Fibroblast of villous mesenchyme (primary cell): ENCODE measurements at regions not wholly inside any gene's neighbourhood (a gene's known extent, or its start where the extent isn't known, plus 50 kb on each side); places are given as distances from the start of the nearest gene placed in this dataset.

ENCODE experiments used
- DNase-seq: peaks from one replicate; pipeline ENCODE4 v3.0.0-alpha.2; 2010; ENCODE audit warnings: low read depth
- H3K4me3 ChIP-seq: 2 replicates; pipeline ENCODE4 v1.5.1; 2011; ENCODE audit warnings: low read depth, mild to moderate bottlenecking, low read length
- TF ChIP-seq, protein P1 (sequence below): IDR thresholded peaks from 2 replicates; pipeline ENCODE4 v1.5.1; 2012; ENCODE audit warnings: low read depth, mild to moderate bottlenecking, low read length; ENCODE audit not compliant: insufficient read depth

GRCh38 chr11:13140873-13141655, 131.9 kb downstream of the RASSF10 start:
- DNase-seq: no peak
- no peak overlapping the region for H3K4me3 ChIP-seq
- TF ChIP-seq, protein P1, sequence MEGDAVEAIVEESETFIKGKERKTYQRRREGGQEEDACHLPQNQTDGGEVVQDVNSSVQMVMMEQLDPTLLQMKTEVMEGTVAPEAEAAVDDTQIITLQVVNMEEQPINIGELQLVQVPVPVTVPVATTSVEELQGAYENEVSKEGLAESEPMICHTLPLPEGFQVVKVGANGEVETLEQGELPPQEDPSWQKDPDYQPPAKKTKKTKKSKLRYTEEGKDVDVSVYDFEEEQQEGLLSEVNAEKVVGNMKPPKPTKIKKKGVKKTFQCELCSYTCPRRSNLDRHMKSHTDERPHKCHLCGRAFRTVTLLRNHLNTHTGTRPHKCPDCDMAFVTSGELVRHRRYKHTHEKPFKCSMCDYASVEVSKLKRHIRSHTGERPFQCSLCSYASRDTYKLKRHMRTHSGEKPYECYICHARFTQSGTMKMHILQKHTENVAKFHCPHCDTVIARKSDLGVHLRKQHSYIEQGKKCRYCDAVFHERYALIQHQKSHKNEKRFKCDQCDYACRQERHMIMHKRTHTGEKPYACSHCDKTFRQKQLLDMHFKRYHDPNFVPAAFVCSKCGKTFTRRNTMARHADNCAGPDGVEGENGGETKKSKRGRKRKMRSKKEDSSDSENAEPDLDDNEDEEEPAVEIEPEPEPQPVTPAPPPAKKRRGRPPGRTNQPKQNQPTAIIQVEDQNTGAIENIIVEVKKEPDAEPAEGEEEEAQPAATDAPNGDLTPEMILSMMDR: no peak

DNA sequence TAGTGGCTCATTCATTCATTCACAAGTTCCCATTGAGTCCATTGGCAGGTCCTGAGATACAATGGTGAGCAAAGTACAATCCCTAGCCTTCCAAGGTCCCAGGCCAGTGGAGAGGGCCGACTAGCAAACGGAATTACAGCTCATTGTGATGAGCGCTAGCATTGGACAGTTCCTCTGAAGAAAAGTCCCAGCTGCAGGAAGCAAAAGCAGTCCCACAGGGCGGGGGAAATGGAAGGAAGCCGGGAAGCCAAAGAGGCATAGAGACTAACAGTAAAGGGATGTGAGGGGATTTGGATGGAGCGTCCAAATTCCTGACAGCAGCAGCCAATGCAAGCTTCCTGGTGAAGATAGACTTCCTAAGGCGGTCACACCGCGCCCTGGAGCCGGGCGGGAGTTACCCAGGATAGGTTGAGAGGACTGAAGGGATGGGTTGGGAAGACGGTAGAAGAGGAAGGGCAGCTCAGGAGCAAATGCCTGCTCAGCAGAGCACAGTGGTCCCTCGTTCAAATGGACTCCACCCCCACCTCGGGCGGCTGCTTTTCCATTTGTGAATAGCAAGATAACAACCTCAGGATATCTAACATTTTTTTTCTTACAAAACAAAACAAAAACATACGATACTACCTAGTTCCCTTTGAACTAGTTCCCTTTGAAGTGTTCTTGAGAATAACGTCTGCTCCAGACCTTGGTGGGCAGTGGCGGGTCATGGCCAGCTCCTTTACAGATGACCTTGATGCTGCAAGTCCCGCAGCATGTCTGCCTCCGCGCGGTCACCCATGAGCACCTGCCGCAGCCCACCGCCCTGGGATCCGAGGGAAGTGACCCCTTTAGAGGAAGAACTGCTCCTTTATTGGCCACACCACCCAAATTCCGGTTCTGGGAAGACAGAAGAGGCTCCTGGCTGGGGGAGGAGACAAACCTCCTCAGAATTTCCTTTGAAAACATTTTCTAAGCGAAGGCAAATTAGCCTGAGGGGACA, 132.9 kb downstream of the RASSF10 start:
- DNase-seq: no peak
- TF ChIP-seq, protein P1: no peak
- H3K4me3 ChIP-seq: no peak overlapping the region

GRCh38 chr11:13143486-13144297, 133.9 kb upstream of the BMAL1 start:
- no peak for DNase-seq
- TF ChIP-seq, protein P1: no peak
- no peak overlapping the region for H3K4me3 ChIP-seq

DNA sequence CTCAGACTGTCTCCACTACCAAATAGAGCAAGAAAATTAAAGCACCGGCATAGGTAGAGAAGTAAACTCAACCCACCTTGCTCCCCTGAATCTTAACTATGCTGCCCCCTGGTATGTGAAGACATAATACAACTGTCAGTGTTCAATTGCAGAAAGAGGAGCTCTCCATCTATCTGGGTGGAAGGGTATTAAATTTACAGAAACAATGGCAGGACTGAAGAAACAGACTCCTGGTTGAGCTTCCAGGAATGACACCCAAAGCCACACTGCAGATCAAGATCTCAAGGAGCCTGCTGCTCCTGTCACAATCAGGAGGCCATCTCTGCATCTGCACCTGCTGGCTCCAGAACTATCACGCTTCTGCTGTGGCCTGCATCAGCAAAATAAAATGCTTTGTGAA, 132.1 kb upstream of the BMAL1 start:
- no peak for DNase-seq
- no peak overlapping the region for H3K4me3 ChIP-seq
- TF ChIP-seq, protein P1: no peak

DNA sequence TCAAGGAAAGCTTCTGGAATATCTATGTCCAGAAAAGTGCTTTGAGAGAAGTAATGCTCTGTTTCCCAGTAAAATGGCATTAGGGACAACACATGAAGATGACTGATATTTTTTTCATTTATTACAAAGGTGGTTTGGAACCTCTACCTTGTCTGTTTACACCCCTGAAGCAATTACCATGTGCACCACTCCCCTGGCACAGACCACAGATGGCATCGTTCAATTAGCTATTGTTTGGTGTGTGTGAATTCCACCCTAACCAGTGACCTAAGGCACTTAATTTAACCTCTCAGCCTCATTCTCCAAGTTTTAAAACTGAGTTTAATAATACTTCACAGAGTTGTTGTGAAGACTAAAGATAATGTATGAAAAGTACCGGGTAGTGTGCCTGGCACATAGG, 127.6 kb upstream of the BMAL1 start:
- no peak for DNase-seq
- H3K4me3 ChIP-seq: no peak overlapping the region
- TF ChIP-seq, protein P1: no peak

DNA sequence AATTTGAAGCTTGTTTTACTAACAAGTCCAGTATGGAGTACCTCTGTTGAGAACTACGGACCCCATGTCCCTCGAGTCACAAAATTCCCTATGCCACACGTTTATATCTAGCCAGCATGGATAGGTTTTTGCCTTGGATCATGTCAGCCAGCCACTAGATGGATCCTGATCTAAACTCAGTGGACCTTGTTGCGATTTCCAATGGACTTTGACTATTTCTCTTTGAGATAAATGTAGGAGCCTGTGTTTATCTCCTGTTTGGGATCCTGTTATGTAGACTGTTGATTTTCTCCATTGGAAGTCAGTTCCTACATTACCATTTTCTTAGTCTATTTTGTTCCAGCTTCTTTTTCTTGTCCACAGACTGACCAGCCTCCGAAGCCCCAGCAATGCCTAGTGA, 127.1 kb upstream of the BMAL1 start:
- TF ChIP-seq, protein P1: no peak
- no peak overlapping the region for H3K4me3 ChIP-seq
- no peak for DNase-seq
